Mesodermal cell (in vitro differentiated cells): ENCODE measurements at regions not wholly inside any gene's neighbourhood (a gene's known extent, or its start where the extent isn't known, plus 50 kb on each side); places are given as distances from the start of the nearest gene placed in this dataset.
"Not testable (repeated sequence)": the region's sequence is repeated elsewhere in the genome, so short reads cannot be mapped to it uniquely, and the experiment has no call there.

Experiments used
- H3K27ac ChIP-seq: 2 replicates; pipeline ENCODE4 v1.7.0; 2013; ENCODE audit warnings: mild to moderate bottlenecking, low read depth, low read length, moderate library complexity; ENCODE audit not compliant: severe bottlenecking
- H3K36me3 ChIP-seq: 2 replicates; pipeline ENCODE4 v1.7.1; 2013; ENCODE audit warnings: mild to moderate bottlenecking, low read length, moderate library complexity; ENCODE audit not compliant: control insufficient read depth, insufficient read depth
- H3K4me1 ChIP-seq: one replicate; pipeline ENCODE4 v1.7.1; 2013; ENCODE audit warnings: mild to moderate bottlenecking, low read length; ENCODE audit not compliant: insufficient read depth, control insufficient read depth, poor library complexity, severe bottlenecking
- H3K4me3 ChIP-seq: 2 replicates; pipeline ENCODE4 v1.7.0; 2013; ENCODE audit warnings: low read length, control low read depth, mild to moderate bottlenecking; ENCODE audit not compliant: insufficient read depth, poor library complexity, severe bottlenecking; ENCODE audit errors: extremely low read depth
- H3K9me3 ChIP-seq: 2 replicates; pipeline ENCODE4 v1.7.1; 2013; ENCODE audit warnings: mild to moderate bottlenecking, low read length, moderate library complexity; ENCODE audit not compliant: control insufficient read depth
- WGBS, 2 experiments: methylation state at CpG; one replicate each; pipeline ENCODE4 v1.1.5; 2013; ENCODE audit warnings: missing lambda C conversion rate in 2 of 2; ENCODE audit not compliant: insufficient coverage in 2 of 2; 5-methylcytosine and 5-hydroxymethylcytosine counted together

GRCh38 chr12:78331753-78332152 lies 501.1 kb downstream of the NAV3 start:
- H3K9me3 ChIP-seq, result no peaks in the 10 kb centered on the region
- no peak overlapping the region for H3K27ac ChIP-seq
- no peaks in the 10 kb centered on the region for H3K36me3 ChIP-seq
- WGBS, 2 experiments, result 44 to 67% methylated on average over 2 to 3 of the region's 3 CpGs
- no peaks in the 10 kb centered on the region for H3K4me1 ChIP-seq
- H3K4me3 ChIP-seq, result no peak overlapping the region

DNA sequence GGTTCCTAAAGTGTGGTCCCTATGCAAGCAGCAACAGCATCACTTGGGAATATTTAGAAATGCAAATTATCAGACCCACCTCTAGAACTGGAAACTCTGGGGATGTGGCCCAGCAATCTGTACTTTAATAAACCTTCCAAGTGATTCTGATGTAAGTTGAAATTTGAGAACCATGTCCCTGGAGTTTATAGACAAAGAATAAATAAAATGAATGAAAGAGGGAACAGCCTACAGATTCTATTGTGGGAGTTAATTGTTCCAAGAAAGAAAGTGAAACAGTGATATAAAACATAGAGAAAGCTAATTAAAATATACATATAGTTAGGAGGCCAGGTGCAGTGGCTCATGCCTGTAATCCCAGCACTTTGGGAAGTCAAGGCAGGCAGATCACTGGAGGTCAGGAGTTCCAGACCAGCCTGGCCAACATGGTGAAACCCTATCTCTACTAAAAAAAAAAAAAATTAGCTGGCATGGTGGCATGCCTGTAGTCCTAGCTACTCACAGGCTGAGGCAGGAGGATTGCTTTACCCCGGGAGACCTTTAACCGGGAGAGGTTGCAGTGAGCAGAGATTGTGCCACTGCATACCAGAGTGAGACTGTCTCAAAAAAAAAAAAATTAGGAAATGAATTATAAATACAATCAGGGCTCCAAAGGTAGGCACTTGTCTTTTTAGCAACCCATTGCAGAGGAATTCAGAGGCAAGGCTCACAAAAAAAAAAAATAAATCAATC lies 507.5 kb downstream of the NAV3 start:
- H3K9me3 ChIP-seq, result no peaks in the 10 kb centered on the region
- 80% methylated on average over 2 of the region's 2 CpGs; no CpG with 5 or more reads in 1 of the 2 experiments for WGBS, 2 experiments
- no peak overlapping the region for H3K4me3 ChIP-seq
- no peak overlapping the region for H3K27ac ChIP-seq
- H3K36me3 ChIP-seq, result no peaks in the 10 kb centered on the region
- H3K4me1 ChIP-seq, result no peaks in the 10 kb centered on the region

DNA sequence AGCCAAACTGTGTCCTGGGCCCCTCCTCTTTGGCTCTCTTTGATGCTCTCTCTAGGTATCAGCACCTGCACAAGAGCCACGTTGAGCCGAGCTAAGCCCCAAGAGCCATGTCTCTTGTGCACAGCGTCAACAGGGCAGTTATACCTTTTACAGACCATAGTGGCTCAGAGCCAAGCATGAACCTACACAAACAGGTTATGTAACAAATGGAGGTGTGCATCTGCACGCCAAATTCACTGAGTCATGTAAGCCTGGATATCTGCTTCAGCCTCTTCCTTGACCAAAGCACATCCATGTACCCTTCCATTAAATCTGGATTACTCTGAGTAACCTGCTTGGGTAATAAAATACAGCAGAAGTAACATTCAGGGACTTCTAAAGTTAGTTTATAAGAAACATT lies 509.7 kb downstream of the NAV3 start:
- Histone ChIP-seq H3K36me3 (no peaks in the 10 kb centered on the region), H3K9me3 (no peaks in the 10 kb centered on the region), H3K4me1 (no peaks in the 10 kb centered on the region), H3K4me3 (no peak overlapping the region), H3K27ac (no peak overlapping the region)
- WGBS, 2 experiments, result 84 to 100% methylated on average over 3 to 4 of the region's 4 CpGs

DNA sequence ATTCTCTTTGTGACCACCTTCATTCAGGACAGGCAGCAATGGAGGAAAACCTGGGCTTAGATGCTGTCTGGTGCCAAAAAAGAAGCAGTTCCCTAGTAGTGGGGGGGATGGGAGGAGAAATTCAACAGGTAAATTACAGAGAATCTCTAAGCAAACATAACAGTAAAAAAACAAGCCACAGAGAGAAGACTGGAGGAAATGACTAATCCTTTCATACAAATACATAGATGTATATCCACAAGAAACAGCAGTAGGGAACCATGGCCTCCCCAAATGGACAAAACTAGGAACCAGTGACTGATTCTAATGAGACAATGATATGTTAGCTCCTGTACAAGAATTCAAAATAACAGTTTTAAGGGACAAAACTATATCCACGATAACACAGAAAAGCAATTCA lies 513.0 kb downstream of the NAV3 start:
- WGBS, 2 experiments, result no CpG with 5 or more reads among the region's 1 CpG
- H3K9me3 ChIP-seq, result no peaks in the 10 kb centered on the region
- no peaks in the 10 kb centered on the region for H3K36me3 ChIP-seq
- no peaks in the 10 kb centered on the region for H3K4me1 ChIP-seq
- no peak overlapping the region for H3K27ac ChIP-seq
- no peak overlapping the region for H3K4me3 ChIP-seq

GRCh38 chr12:78359520-78359919 lies 505.1 kb upstream of the SYT1 start:
- H3K27ac ChIP-seq, result no peak overlapping the region
- no peaks in the 10 kb centered on the region for H3K9me3 ChIP-seq
- H3K4me3 ChIP-seq, result no peak overlapping the region
- H3K36me3 ChIP-seq, result no peaks in the 10 kb centered on the region
- WGBS, 2 experiments, result 92% methylated on average over 1 of the region's 1 CpG; no CpG with 5 or more reads in 1 of the 2 experiments
- no peaks in the 10 kb centered on the region for H3K4me1 ChIP-seq

DNA sequence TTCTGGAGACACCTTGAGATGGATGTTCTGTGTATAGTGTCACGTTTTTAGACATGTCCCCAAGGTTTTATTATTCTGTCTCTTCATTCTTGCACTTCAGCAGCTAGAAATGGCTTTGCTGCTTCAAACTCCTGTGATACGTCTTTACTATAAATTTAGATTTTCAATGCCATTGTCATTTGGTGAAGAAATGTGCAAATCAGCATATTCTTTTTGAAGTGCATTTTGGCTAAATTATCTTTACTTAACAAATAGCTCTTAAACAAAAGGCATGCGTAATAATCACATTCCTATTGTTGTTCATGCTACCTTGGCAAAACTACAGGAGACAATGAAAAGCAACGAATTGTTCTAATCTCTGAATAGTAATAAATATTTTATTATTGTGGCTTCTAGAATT lies 502.9 kb upstream of the SYT1 start:
- H3K4me3 ChIP-seq, result no peak overlapping the region
- H3K4me1 ChIP-seq, result no peaks in the 10 kb centered on the region
- no peaks in the 10 kb centered on the region for H3K9me3 ChIP-seq
- no peak overlapping the region for H3K27ac ChIP-seq
- 80% methylated on average over 1 of the region's 4 CpGs; no CpG with 5 or more reads in 1 of the 2 experiments for WGBS, 2 experiments
- H3K36me3 ChIP-seq, result no peaks in the 10 kb centered on the region

- Histone ChIP-seq H3K4me1 (no peaks in the 10 kb centered on the region), H3K4me3 (no peak overlapping the region), H3K27ac (no peak overlapping the region), H3K36me3 (no peaks in the 10 kb centered on the region), H3K9me3 (no peaks in the 10 kb centered on the region)
- WGBS, 2 experiments, result 86 to 94% methylated on average over 3 of the region's 3 CpGs
Measured at GRCh38 chr12:78371284-78371683, 493.3 kb upstream of the SYT1 start.

- WGBS, 2 experiments, result no CpG with 5 or more reads among the region's 1 CpG
- H3K4me3 ChIP-seq, result no peak overlapping the region
- no peak overlapping the region for H3K27ac ChIP-seq
- no peaks in the 10 kb centered on the region for H3K36me3 ChIP-seq
- H3K9me3 ChIP-seq, result peaks cover 6% of the 10 kb centered on the region
- no peaks in the 10 kb centered on the region for H3K4me1 ChIP-seq
Measured at GRCh38 chr12:78375461-78375860, 489.1 kb upstream of the SYT1 start.

- no peaks in the 10 kb centered on the region for H3K4me1 ChIP-seq
- no peaks in the 10 kb centered on the region for H3K36me3 ChIP-seq
- peaks cover 6% of the 10 kb centered on the region for H3K9me3 ChIP-seq
- no peak overlapping the region for H3K27ac ChIP-seq
- H3K4me3 ChIP-seq, result no peak overlapping the region
Measured at GRCh38 chr12:78376257-78376656, 488.3 kb upstream of the SYT1 start.

DNA sequence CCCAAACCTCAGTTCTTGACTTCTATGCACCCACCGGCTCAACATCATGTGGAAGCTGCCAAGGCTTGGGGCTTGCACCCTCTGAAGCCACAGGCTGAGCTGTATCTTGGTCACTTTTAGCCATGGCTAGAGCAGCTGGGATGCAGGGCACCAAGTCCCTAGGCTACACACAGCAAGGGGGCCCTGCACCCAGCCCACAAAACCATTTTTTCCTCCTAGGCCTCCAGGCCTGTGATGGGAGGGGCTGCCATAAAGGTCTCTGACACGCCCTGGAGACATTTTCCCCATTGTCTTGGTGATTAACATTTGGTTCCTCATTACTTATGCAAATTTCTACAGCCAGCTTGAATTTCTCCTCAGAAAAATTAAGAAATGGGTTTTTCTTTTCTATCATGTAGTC lies 485.5 kb upstream of the SYT1 start:
- not testable (repeated sequence) for H3K36me3 ChIP-seq, H3K4me3 ChIP-seq, H3K4me1 ChIP-seq, H3K9me3 ChIP-seq, H3K27ac ChIP-seq
- WGBS, 2 experiments, result 83 to 92% methylated on average over 1 of the region's 2 CpGs

GRCh38 chr12:78383414-78383813 lies 481.2 kb upstream of the SYT1 start:
- H3K9me3 ChIP-seq, result peaks cover 6% of the 10 kb centered on the region
- WGBS, 2 experiments, result 89% methylated on average over 2 of the region's 2 CpGs; no CpG with 5 or more reads in 1 of the 2 experiments
- no peaks in the 10 kb centered on the region for H3K4me1 ChIP-seq
- H3K4me3 ChIP-seq, result no peak overlapping the region
- H3K27ac ChIP-seq, result no peak overlapping the region
- no peaks in the 10 kb centered on the region for H3K36me3 ChIP-seq
